Upper lobe of left lung (tissue), 4 donors: ENCODE measurements at regions not wholly inside any gene's neighbourhood (a gene's known extent, or its start where the extent isn't known, plus 50 kb on each side); places are given as distances from the start of the nearest gene placed in this dataset.

ENCODE experiments used
- CTCF ChIP-seq, 6 experiments: fragments of 450-650 bp in 4 of 6; fragments of 200-600 bp in 2 of 6; sonication (generic) in 2 of 6; IDR thresholded peaks; one replicate each; pipeline ENCODE4 v1.5.1; 2016 to 2019; ENCODE audit warnings: antibody characterized with exemption in 6 of 6
- EP300 ChIP-seq, 4 donors: sonication (generic); formaldehyde crosslinking; IDR thresholded peaks; one replicate each; pipeline ENCODE4 v1.5.1; 2017; ENCODE audit warnings: antibody characterized with exemption in 4 of 4, control low read depth in 2 of 4
- POLR2A ChIP-seq, 4 donors: fragments of 450-650 bp; IDR thresholded peaks; one replicate each; pipeline ENCODE4 v1.5.1; 2016 to 2017; ENCODE audit warnings: antibody characterized with exemption in 4 of 4, mild to moderate bottlenecking in 2 of 4

GRCh38 chr7:22882106-22882505 is 59.5 kb upstream of the TOMM7 start:
- TF ChIP-seq POLR2A (IDR thresholded peaks at IDR 0.05) (no peak), CTCF (IDR thresholded peaks at IDR 0.05) (no peak), EP300 (IDR thresholded peaks at IDR 0.05) (no peak)
